Right lobe of liver (tissue), 4 donors: ENCODE measurements at regions not wholly inside any gene's neighbourhood (a gene's known extent, or its start where the extent isn't known, plus 50 kb on each side); places are given as distances from the start of the nearest gene placed in this dataset.

Experiments
- CTCF ChIP-seq, 4 donors: fragments of 200-600 bp in 3 of 4; fragments of 450-650 bp in 1 of 4; IDR thresholded peaks; one replicate each; pipeline versions ENCODE4 v1.5.1 to v1.8.0; 2016 to 2022; ENCODE audit warnings: antibody characterized with exemption in 4 of 4, mild to moderate bottlenecking in 2 of 4
- POLR2A ChIP-seq: fragments of 450-650 bp; IDR thresholded peaks from one replicate; pipeline ENCODE4 v1.6.1; 2017; ENCODE audit warnings: antibody characterized with exemption, mild to moderate bottlenecking
- donor health status: DM: no; HTN: no; CAD: no.
- donor health status: DM: no; HTN: no; CAD: no.
- donor health status: DM: no; HTN: yes; CAD: no.

GRCh38 chr11:10378362-10378761 is 73.5 kb downstream of the ADM start:
- TF ChIP-seq CTCF (IDR thresholded peaks at IDR 0.05) (no peak), POLR2A (no peak)
